ENCODE measurements at regions not wholly inside any gene's neighbourhood (a gene's known extent, or its start where the extent isn't known, plus 50 kb on each side); places are given as distances from the start of the nearest gene placed in this dataset.

GRCh38 chr3:36058404-36059030 is 321.8 kb upstream of the STAC start:
- DNase-seq (ENCODE audit: low read depth): no peak
- TF ChIP-seq POLR2A (IDR thresholded peaks at IDR 0.05; ENCODE audit: extremely low read depth, insufficient read length) (no peak), MAX (IDR thresholded peaks at IDR 0.05; ENCODE audit: low read depth, low read length) (no peak), CTCF (IDR thresholded peaks at IDR 0.05; ENCODE audit: low read depth, low read length) (no peak), MYC (IDR thresholded peaks at IDR 0.05; ENCODE audit: low read depth, low read length) (no peak)
- no peak overlapping the region for H3K4me3 ChIP-seq (ENCODE audit: low read depth, low read length)

- no peak overlapping the region for H3K4me3 ChIP-seq (ENCODE audit: low read depth, low read length)
- TF ChIP-seq CTCF (IDR thresholded peaks at IDR 0.05; ENCODE audit: low read depth, low read length) (no peak), POLR2A (IDR thresholded peaks at IDR 0.05; ENCODE audit: extremely low read depth, insufficient read length) (no peak), MYC (IDR thresholded peaks at IDR 0.05; ENCODE audit: low read depth, low read length) (no peak), MAX (IDR thresholded peaks at IDR 0.05; ENCODE audit: low read depth, low read length) (no peak)
- no peak for DNase-seq (ENCODE audit: low read depth)
Measured at GRCh38 chr3:36060950-36061349, 319.4 kb upstream of the STAC start.

GRCh38 chr3:36063992-36064391 is 316.3 kb upstream of the STAC start:
- no peak overlapping the region for H3K4me3 ChIP-seq (ENCODE audit: low read depth, low read length)
- no peak for TF ChIP-seq MAX (IDR thresholded peaks at IDR 0.05; ENCODE audit: low read depth, low read length)
- no peak for TF ChIP-seq CTCF (IDR thresholded peaks at IDR 0.05; ENCODE audit: low read depth, low read length)
- no peak for TF ChIP-seq MYC (IDR thresholded peaks at IDR 0.05; ENCODE audit: low read depth, low read length)
- no peak for TF ChIP-seq POLR2A (IDR thresholded peaks at IDR 0.05; ENCODE audit: extremely low read depth, insufficient read length)
- DNase-seq (ENCODE audit: low read depth): no peak

- TF ChIP-seq MYC (IDR thresholded peaks at IDR 0.05; ENCODE audit: low read depth, low read length) (no peak), MAX (IDR thresholded peaks at IDR 0.05; ENCODE audit: low read depth, low read length) (no peak), CTCF (IDR thresholded peaks at IDR 0.05; ENCODE audit: low read depth, low read length) (no peak), POLR2A (IDR thresholded peaks at IDR 0.05; ENCODE audit: extremely low read depth, insufficient read length) (no peak)
- H3K4me3 ChIP-seq (ENCODE audit: low read depth, low read length): no peak overlapping the region
- DNase-seq (ENCODE audit: low read depth): no peak
Measured at GRCh38 chr3:36065321-36065720, 315.0 kb upstream of the STAC start.

- no peak for DNase-seq (ENCODE audit: low read depth)
- no peak overlapping the region for H3K4me3 ChIP-seq (ENCODE audit: low read depth, low read length)
- TF ChIP-seq POLR2A (IDR thresholded peaks at IDR 0.05; ENCODE audit: extremely low read depth, insufficient read length) (no peak), MYC (IDR thresholded peaks at IDR 0.05; ENCODE audit: low read depth, low read length) (no peak), MAX (IDR thresholded peaks at IDR 0.05; ENCODE audit: low read depth, low read length) (no peak), CTCF (IDR thresholded peaks at IDR 0.05; ENCODE audit: low read depth, low read length) (no peak)
Measured at GRCh38 chr3:36075491-36075890, 304.8 kb upstream of the STAC start.
